ENCODE measurements at regions not wholly inside any gene's neighbourhood (a gene's known extent, or its start where the extent isn't known, plus 50 kb on each side); places are given as distances from the start of the nearest gene placed in this dataset.

GRCh38 chr1:114229368-114229767 is 75.7 kb upstream of the SYT6 start:
- H3K27me3 ChIP-seq (ENCODE audit: control insufficient read depth, insufficient read depth, low read length, poor library complexity, severe bottlenecking) = peaks cover 17% of the 10 kb centered on the region
- H3K9ac ChIP-seq (ENCODE audit: extremely low read depth, low read length, poor library complexity, severe bottlenecking) = no peak overlapping the region
- H3K4me1 ChIP-seq (ENCODE audit: control insufficient read depth, insufficient read depth, low read length) = no peaks in the 10 kb centered on the region
- Mint-ChIP-seq H3K27ac (no peak overlapping the region), H3K4me3 (no peak overlapping the region), H3K36me3 (ENCODE audit: low read depth) (no peaks in the 10 kb centered on the region), H3K27me3 (ENCODE audit: insufficient read depth) (peaks cover 34% of the 10 kb centered on the region), H3K9me3 (no peaks in the 10 kb centered on the region), H3K4me1 (no peaks in the 10 kb centered on the region)
- no peaks in the 10 kb centered on the region for H3K9me3 ChIP-seq (ENCODE audit: control insufficient read depth, low read length)
- no peak overlapping the region for H3K4me3 ChIP-seq (ENCODE audit: low read length)
- DNase-seq = no peak
- H3K36me3 ChIP-seq (ENCODE audit: control insufficient read depth, insufficient read depth, low read length) = no peaks in the 10 kb centered on the region
- no peak overlapping the region for H3K27ac ChIP-seq (ENCODE audit: low read depth, low read length)
- 88 to 100% methylated on average over 7 of the region's 7 CpGs for WGBS, 2 experiments (ENCODE audit: insufficient coverage in 1 of 2, insufficient read length in 1 of 2)
- TF ChIP-seq, protein P1, sequence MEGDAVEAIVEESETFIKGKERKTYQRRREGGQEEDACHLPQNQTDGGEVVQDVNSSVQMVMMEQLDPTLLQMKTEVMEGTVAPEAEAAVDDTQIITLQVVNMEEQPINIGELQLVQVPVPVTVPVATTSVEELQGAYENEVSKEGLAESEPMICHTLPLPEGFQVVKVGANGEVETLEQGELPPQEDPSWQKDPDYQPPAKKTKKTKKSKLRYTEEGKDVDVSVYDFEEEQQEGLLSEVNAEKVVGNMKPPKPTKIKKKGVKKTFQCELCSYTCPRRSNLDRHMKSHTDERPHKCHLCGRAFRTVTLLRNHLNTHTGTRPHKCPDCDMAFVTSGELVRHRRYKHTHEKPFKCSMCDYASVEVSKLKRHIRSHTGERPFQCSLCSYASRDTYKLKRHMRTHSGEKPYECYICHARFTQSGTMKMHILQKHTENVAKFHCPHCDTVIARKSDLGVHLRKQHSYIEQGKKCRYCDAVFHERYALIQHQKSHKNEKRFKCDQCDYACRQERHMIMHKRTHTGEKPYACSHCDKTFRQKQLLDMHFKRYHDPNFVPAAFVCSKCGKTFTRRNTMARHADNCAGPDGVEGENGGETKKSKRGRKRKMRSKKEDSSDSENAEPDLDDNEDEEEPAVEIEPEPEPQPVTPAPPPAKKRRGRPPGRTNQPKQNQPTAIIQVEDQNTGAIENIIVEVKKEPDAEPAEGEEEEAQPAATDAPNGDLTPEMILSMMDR (conservative IDR thresholded peaks at IDR 0.05) = no peak

- Histone ChIP-seq H3K27me3 (ENCODE audit: control insufficient read depth, insufficient read depth, low read length, poor library complexity, severe bottlenecking) (peaks cover 25% of the 10 kb centered on the region), H3K4me1 (ENCODE audit: control insufficient read depth, insufficient read depth, low read length) (no peaks in the 10 kb centered on the region), H3K27ac (ENCODE audit: low read depth, low read length) (no peak overlapping the region), H3K36me3 (ENCODE audit: control insufficient read depth, insufficient read depth, low read length) (no peaks in the 10 kb centered on the region), H3K9ac (ENCODE audit: extremely low read depth, low read length, poor library complexity, severe bottlenecking) (no peak overlapping the region), H3K4me3 (ENCODE audit: low read length) (no peak overlapping the region), H3K9me3 (ENCODE audit: control insufficient read depth, low read length) (no peaks in the 10 kb centered on the region)
- TF ChIP-seq, protein P1 (conservative IDR thresholded peaks at IDR 0.05) = no peak
- 87 to 90% methylated on average over 3 to 4 of the region's 4 CpGs for WGBS, 2 experiments (ENCODE audit: insufficient coverage in 1 of 2, insufficient read length in 1 of 2)
- Mint-ChIP-seq H3K27ac (no peak overlapping the region), H3K36me3 (ENCODE audit: low read depth) (no peaks in the 10 kb centered on the region), H3K4me1 (no peaks in the 10 kb centered on the region), H3K27me3 (ENCODE audit: insufficient read depth) (peaks cover 27% of the 10 kb centered on the region), H3K4me3 (no peak overlapping the region), H3K9me3 (no peaks in the 10 kb centered on the region)
- no peak for DNase-seq
Measured at GRCh38 chr1:114227059-114227458, 73.4 kb upstream of the SYT6 start.

DNA sequence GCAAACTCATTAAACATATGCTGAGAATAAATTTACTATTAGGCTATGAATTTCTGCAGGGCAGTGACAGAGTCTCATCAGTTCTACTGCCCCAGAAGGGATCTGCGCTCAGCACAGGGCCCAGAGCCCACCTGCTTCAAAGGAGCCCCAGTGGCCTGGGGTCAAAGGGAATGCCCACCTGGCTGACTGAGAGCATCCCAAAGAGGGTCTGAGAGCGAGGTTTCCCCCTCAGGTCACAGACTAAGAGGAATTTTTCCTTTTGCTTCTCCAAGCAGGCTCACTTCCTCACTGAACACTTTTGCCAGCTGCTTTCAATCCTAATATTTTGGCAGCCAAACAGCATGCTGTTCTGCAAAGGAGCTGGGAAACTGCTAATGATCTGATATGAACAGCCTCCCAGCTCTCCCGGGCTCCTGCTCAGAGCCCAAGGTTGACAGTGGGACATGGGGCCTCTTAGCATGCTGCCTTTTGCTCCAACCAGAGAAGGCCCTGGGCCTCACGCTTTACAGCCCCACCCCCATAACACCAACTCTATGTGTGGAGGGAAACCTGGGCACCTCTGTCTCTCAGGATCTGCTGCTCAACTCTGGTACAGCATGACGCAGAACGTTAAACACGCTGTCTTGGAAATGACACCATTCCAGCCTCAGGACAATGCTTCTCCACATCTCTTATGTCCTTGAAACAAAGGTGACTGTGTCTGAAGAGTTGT is 70.7 kb upstream of the SYT6 start:
- Histone ChIP-seq H3K4me3 (ENCODE audit: low read length) (no peak overlapping the region), H3K27me3 (ENCODE audit: control insufficient read depth, insufficient read depth, low read length, poor library complexity, severe bottlenecking) (peaks cover 13% of the 10 kb centered on the region), H3K4me1 (ENCODE audit: control insufficient read depth, insufficient read depth, low read length) (peaks cover under 1% of the 10 kb centered on the region), H3K9ac (ENCODE audit: extremely low read depth, low read length, poor library complexity, severe bottlenecking) (no peak overlapping the region), H3K36me3 (ENCODE audit: control insufficient read depth, insufficient read depth, low read length) (no peaks in the 10 kb centered on the region), H3K9me3 (ENCODE audit: control insufficient read depth, low read length) (no peaks in the 10 kb centered on the region), H3K27ac (ENCODE audit: low read depth, low read length) (no peak overlapping the region)
- TF ChIP-seq, protein P1 (conservative IDR thresholded peaks at IDR 0.05) = no peak
- Mint-ChIP-seq H3K27ac (no peak overlapping the region), H3K36me3 (ENCODE audit: low read depth) (no peaks in the 10 kb centered on the region), H3K27me3 (ENCODE audit: insufficient read depth) (peaks cover 14% of the 10 kb centered on the region), H3K4me3 (no peak overlapping the region), H3K9me3 (no peaks in the 10 kb centered on the region), H3K4me1 (no peaks in the 10 kb centered on the region)
- 85 to 94% methylated on average over 6 to 7 of the region's 7 CpGs for WGBS, 2 experiments (ENCODE audit: insufficient coverage in 1 of 2, insufficient read length in 1 of 2)
- DNase-seq = no peak
